Right atrium auricular region (tissue), 2 donors: ENCODE measurements at regions not wholly inside any gene's neighbourhood (a gene's known extent, or its start where the extent isn't known, plus 50 kb on each side); places are given as distances from the start of the nearest gene placed in this dataset.

Experiments used
- DNase-seq: peaks from one replicate; pipeline ENCODE4 v3.0.0-alpha.2; 2019; ENCODE audit warnings: low spot score
- H3K27ac ChIP-seq, 2 donors: fragments of 200-600 bp; sonication (generic); 1 replicate in 1 of 2; 2 replicates in 1 of 2; pipeline ENCODE4 v1.5.1; 2016 to 2019
- H3K27me3 ChIP-seq, 2 donors: fragments of 200-600 bp; sonication (generic); one replicate each; pipeline versions ENCODE4 v1.5.1 to v1.6.0; 2017 to 2019
- H3K36me3 ChIP-seq: fragments of 200-600 bp; sonication (generic); one replicate; pipeline ENCODE4 v1.5.1; 2016
- H3K4me1 ChIP-seq, 2 donors: fragments of 200-600 bp; sonication (generic); one replicate each; pipeline versions ENCODE4 v1.5.1 to v1.6.0; 2017 to 2019
- H3K4me3 ChIP-seq, 2 donors: fragments of 200-600 bp; sonication (generic); 1 replicate in 1 of 2; 2 replicates in 1 of 2; pipeline ENCODE4 v1.5.1; 2017 to 2019; ENCODE audit warnings: mild to moderate bottlenecking in 1 of 2, moderate library complexity in 1 of 2
- H3K9me3 ChIP-seq, 2 donors: fragments of 200-600 bp; sonication (generic); one replicate each; pipeline ENCODE4 v1.5.1; 2019
- CTCF ChIP-seq, 2 donors: fragments of 200-600 bp; sonication (generic); IDR thresholded peaks; one replicate each; pipeline ENCODE4 v1.5.1; 2019; ENCODE audit warnings: antibody characterized with exemption in 2 of 2

- no peak overlapping the region for H3K4me3 ChIP-seq
- no peaks in the 10 kb centered on the region for H3K36me3 ChIP-seq
Measured at GRCh38 chr2:217722883-217723472, 279.8 kb downstream of the TNS1 start.

DNA sequence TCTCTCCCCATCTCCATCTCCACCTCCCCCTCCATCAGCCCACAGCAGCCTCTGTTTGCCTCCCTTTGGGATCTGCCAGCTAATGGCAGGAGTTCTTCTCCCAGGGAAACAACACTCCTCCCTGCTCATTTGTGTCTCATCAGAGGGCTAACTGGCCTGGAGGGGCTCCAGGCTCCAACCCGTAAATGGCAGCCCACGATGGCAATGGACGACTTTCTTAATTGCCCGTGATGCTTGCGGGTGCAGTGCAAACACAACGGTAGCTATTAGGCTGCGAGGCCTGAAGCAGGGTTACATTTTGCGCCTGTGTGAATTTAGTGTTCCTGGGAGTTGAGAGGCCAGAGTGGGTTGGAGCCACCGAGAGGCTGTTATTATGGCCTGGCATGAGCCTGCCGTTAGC, 285.1 kb downstream of the TNS1 start:
- DNase-seq: no peak
- no peak for TF ChIP-seq CTCF (IDR thresholded peaks at IDR 0.05)
- no peak overlapping the region for H3K27ac ChIP-seq

More at GRCh38 chr2:217722883-217723472, 279.8 kb downstream of the TNS1 start:
- TF ChIP-seq CTCF (IDR thresholded peaks at IDR 0.05): no peak
- H3K27me3 ChIP-seq: no peaks in the 10 kb centered on the region
- H3K9me3 ChIP-seq: no peaks in the 10 kb centered on the region
- H3K4me1 ChIP-seq: peaks cover 0 to 4% of the 10 kb centered on the region in 2 donors
- no peak for DNase-seq
- H3K27ac ChIP-seq: no peak overlapping the region

DNA sequence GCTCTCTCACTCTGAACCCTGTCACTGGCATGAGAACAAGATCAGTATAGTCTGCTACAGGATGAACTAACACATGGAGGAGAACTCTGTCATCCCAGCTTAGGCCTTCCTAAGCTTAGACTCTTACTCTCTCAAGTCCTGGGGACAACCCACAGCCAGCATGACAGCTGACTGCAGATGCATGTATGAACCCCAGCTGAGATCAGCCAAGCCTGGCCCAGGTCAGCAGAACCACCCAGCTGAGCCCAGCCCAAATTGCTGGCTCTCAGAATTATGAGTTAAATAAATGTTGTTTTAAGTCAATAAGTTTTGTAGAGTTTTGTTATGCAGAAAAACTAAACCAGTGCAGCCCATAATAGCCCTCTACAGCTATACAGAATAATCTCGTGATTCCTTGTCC, 287.3 kb downstream of the TNS1 start:
- no peak for DNase-seq
- Histone ChIP-seq H3K4me1 (peaks cover 0 to 19% of the 10 kb centered on the region in 2 donors), H3K4me3 (no peak overlapping the region), H3K36me3 (no peaks in the 10 kb centered on the region), H3K9me3 (no peaks in the 10 kb centered on the region), H3K27me3 (no peaks in the 10 kb centered on the region), H3K27ac (peak overlapping the region in 1 of 2 donors; percentile 49)
- no peak for TF ChIP-seq CTCF (IDR thresholded peaks at IDR 0.05)

More for the DNA sequence above, 285.1 kb downstream of the TNS1 start:
- Histone ChIP-seq H3K27me3 (no peaks in the 10 kb centered on the region), H3K4me1 (peaks cover 0 to 19% of the 10 kb centered on the region in 2 donors), H3K4me3 (no peak overlapping the region), H3K36me3 (no peaks in the 10 kb centered on the region), H3K9me3 (no peaks in the 10 kb centered on the region)

DNA sequence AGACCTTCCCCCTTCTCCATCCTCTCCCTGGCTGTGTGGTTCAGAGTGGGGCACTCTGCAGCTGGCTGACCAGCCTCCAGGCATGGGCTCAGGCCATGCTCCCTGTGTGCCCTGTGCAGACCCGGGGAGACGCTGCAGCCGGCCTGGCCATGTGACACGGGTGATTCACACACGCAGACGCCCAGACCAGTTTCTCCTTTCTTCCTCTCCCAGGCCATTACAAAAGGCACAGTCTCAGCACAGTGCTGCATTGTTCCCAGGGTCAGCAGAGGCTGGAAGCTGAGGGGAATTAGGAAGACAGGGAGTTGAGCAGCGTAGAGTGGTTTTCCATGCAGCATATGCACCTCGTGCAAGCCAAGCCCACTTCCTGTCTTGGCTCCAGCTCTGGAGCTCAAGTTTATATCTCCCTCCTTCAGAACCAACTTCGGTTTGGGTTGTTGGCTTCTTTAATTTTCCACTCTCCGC, 288.5 kb downstream of the TNS1 start:
- H3K4me1 ChIP-seq: peaks cover 0 to 19% of the 10 kb centered on the region in 2 donors
- no peak for TF ChIP-seq CTCF (IDR thresholded peaks at IDR 0.05)

GRCh38 chr2:217713395-217714286, 289.2 kb downstream of the TNS1 start:
- H3K4me1 ChIP-seq: peaks cover 0 to 19% of the 10 kb centered on the region in 2 donors
- peak; percentile 85 for DNase-seq
- no peaks in the 10 kb centered on the region for H3K27me3 ChIP-seq
- H3K36me3 ChIP-seq: no peaks in the 10 kb centered on the region
- H3K4me3 ChIP-seq: no peak overlapping the region
- H3K9me3 ChIP-seq: no peaks in the 10 kb centered on the region
- peak overlapping the region; percentile 23 to 49 for H3K27ac ChIP-seq
- TF ChIP-seq CTCF (IDR thresholded peaks at IDR 0.05): peak; percentile 97 to 99

More for the DNA sequence above, 288.5 kb downstream of the TNS1 start:
- Histone ChIP-seq H3K9me3 (no peaks in the 10 kb centered on the region), H3K27ac (peak overlapping the region; percentile 33 to 49), H3K4me3 (no peak overlapping the region), H3K27me3 (no peaks in the 10 kb centered on the region), H3K36me3 (no peaks in the 10 kb centered on the region)
- DNase-seq: peak; percentile 81
